Loucy (cell line): ENCODE measurements at regions not wholly inside any gene's neighbourhood (a gene's known extent, or its start where the extent isn't known, plus 50 kb on each side); places are given as distances from the start of the nearest gene placed in this dataset.
A peak's percentile ranks its signal among the peaks of the same experiment; 100 is the strongest.

Source experiments
- H2AFZ ChIP-seq: fragments of 200-600 bp; sonication (generic); 2 replicates; pipeline ENCODE4 v1.6.0; 2016; ENCODE audit warnings: antibody characterized with exemption, mild to moderate bottlenecking, low read length, moderate library complexity
- H3F3A ChIP-seq: fragments of 200-600 bp; 2 replicates; pipeline ENCODE4 v1.6.0; 2016; ENCODE audit warnings: antibody characterized with exemption, low read depth, mild to moderate bottlenecking
- H3K27me3 ChIP-seq: fragments of 200-600 bp; sonication (generic); 2 replicates; pipeline ENCODE4 v1.6.1; 2014; ENCODE audit warnings: low read length, mild to moderate bottlenecking; ENCODE audit not compliant: insufficient read depth, poor library complexity, severe bottlenecking
- H3K36me3 ChIP-seq: fragments of 200-600 bp; sonication (generic); 2 replicates; pipeline ENCODE4 v1.6.1; 2016; ENCODE audit warnings: low read length; ENCODE audit not compliant: insufficient read depth
- H3K4me1 ChIP-seq: fragments of 200-600 bp; sonication (generic); 2 replicates; pipeline ENCODE4 v1.5.1; 2014; ENCODE audit warnings: low read length, mild to moderate bottlenecking; ENCODE audit not compliant: insufficient read depth, poor library complexity, severe bottlenecking
- H3K4me2 ChIP-seq: fragments of 200-600 bp; sonication (generic); 2 replicates; pipeline ENCODE4 v1.6.0; 2014; ENCODE audit warnings: antibody characterized with exemption, low read length, low read depth, mild to moderate bottlenecking; ENCODE audit not compliant: poor library complexity, severe bottlenecking
- H3K4me3 ChIP-seq: fragments of 200-600 bp; sonication (generic); 2 replicates; pipeline ENCODE4 v1.5.1; 2014; ENCODE audit warnings: low read length, mild to moderate bottlenecking, mixed read lengths; ENCODE audit not compliant: poor library complexity, severe bottlenecking
- H3K79me2 ChIP-seq: fragments of 200-600 bp; sonication (generic); 2 replicates; pipeline ENCODE4 v1.6.1; 2014; ENCODE audit warnings: low read length; ENCODE audit not compliant: insufficient read depth
- H3K9ac ChIP-seq: fragments of 200-600 bp; sonication (generic); 2 replicates; pipeline ENCODE4 v1.6.0; 2014; ENCODE audit warnings: mild to moderate bottlenecking, low read depth, low read length, moderate library complexity; ENCODE audit not compliant: poor library complexity, severe bottlenecking
- H3K9me2 ChIP-seq: fragments of 200-600 bp; sonication (generic); replicated peaks from 2 replicates; pipeline ENCODE4 v1.6.1; 2016; ENCODE audit warnings: low read depth, low read length, mixed read lengths
- H3K9me3 ChIP-seq: fragments of 200-600 bp; sonication (generic); 2 replicates; pipeline ENCODE4 v1.6.1; 2014; ENCODE audit warnings: mild to moderate bottlenecking, antibody characterized with exemption, low read length, low read depth; ENCODE audit not compliant: insufficient read depth
- H4K20me1 ChIP-seq: fragments of 200-600 bp; sonication (generic); 2 replicates; pipeline ENCODE4 v1.6.0; 2014; ENCODE audit warnings: antibody characterized with exemption, low read length, mild to moderate bottlenecking; ENCODE audit not compliant: insufficient read depth, poor library complexity, severe bottlenecking
- CTCF ChIP-seq: fragments of 200-600 bp; sonication (generic); conservative IDR thresholded peaks from 2 replicates; pipeline ENCODE4 v1.5.1; 2014; ENCODE audit warnings: mild to moderate bottlenecking, antibody characterized with exemption, low read length
- EZH2phosphoT487 ChIP-seq: fragments of 200-600 bp; IDR thresholded peaks from 2 replicates; pipeline ENCODE4 v1.6.1; 2018; ENCODE audit warnings: antibody characterized with exemption, mild to moderate bottlenecking, moderate library complexity, borderline replicate concordance

GRCh38 chr11:92061456-92062062 lies 163.1 kb upstream of the FAT3 start:
- Histone ChIP-seq H4K20me1 (no peaks in the 10 kb centered on the region), H3K79me2 (no peaks in the 10 kb centered on the region), H2AFZ (no peak overlapping the region), H3K9me3 (no peaks in the 10 kb centered on the region), H3K9me2 (no peaks in the 10 kb centered on the region), H3K27me3 (no peaks in the 10 kb centered on the region), H3K4me2 (no peak overlapping the region), H3K9ac (no peak overlapping the region), H3K4me3 (no peak overlapping the region), H3F3A (no peaks in the 10 kb centered on the region), H3K36me3 (no peaks in the 10 kb centered on the region), H3K4me1 (peaks cover 12% of the 10 kb centered on the region)
- TF ChIP-seq CTCF (no peak), EZH2phosphoT487 (no peak)

- Histone ChIP-seq H3K9ac (no peak overlapping the region), H2AFZ (peak overlapping the region; percentile 64; the same call in 1 of the 2 replicates), H3F3A (no peaks in the 10 kb centered on the region), H3K27me3 (no peaks in the 10 kb centered on the region), H3K9me2 (no peaks in the 10 kb centered on the region), H3K4me2 (no peak overlapping the region), H3K4me3 (no peak overlapping the region), H3K9me3 (no peaks in the 10 kb centered on the region), H3K4me1 (peaks cover 7% of the 10 kb centered on the region), H4K20me1 (no peaks in the 10 kb centered on the region), H3K36me3 (no peaks in the 10 kb centered on the region), H3K79me2 (no peaks in the 10 kb centered on the region)
- TF ChIP-seq CTCF (no peak), EZH2phosphoT487 (no peak)
Measured at GRCh38 chr11:92057849-92058442, 166.7 kb upstream of the FAT3 start.

GRCh38 chr11:92053216-92053615 lies 171.4 kb upstream of the FAT3 start:
- H2AFZ ChIP-seq: no peak overlapping the region
- H3K79me2 ChIP-seq: no peaks in the 10 kb centered on the region
- H3K4me3 ChIP-seq: no peak overlapping the region
- H3K36me3 ChIP-seq: no peaks in the 10 kb centered on the region
- H3K9ac ChIP-seq: no peak overlapping the region
- no peak overlapping the region for H3K4me2 ChIP-seq
- TF ChIP-seq CTCF (no peak), EZH2phosphoT487 (no peak)
- no peaks in the 10 kb centered on the region for H3K9me3 ChIP-seq
- peaks cover 7% of the 10 kb centered on the region for H3K4me1 ChIP-seq
- H4K20me1 ChIP-seq: no peaks in the 10 kb centered on the region
- no peaks in the 10 kb centered on the region for H3K9me2 ChIP-seq
- H3K27me3 ChIP-seq: no peaks in the 10 kb centered on the region
- H3F3A ChIP-seq: no peaks in the 10 kb centered on the region
